ENCODE measurements at regions not wholly inside any gene's neighbourhood (a gene's known extent, or its start where the extent isn't known, plus 50 kb on each side); places are given as distances from the start of the nearest gene placed in this dataset.

DNA sequence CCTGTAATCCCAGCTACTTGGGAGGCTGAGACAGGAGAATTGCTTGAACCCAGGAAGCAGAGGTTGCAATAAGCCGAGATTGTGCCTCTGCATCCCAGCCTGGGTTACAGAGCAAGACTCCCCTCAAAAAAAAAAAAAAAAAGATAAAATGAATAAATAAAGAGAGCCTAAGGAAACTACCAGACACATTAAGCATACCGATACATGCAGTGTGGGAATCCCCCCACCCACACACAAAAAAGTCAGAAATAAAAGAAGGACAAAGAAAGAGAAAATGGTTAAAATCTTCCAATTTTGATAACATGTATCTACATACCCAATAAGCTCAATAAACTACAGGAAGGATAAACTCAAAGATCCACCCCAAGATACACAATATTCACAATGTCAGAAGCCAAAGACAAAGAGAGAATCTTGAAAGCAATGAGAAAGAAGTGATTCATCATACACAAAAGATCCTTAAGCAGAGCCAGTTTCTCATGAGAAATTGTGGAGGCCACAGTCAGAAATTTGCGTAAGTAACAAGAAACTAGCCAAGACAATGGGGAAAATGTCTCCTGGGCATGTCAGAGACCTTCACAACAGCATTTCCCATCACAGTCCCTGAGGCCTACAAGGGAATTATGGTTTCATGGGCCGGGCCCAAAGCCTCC, 1197.0 kb downstream of the AMY1C start:
- Histone ChIP-seq H3K4me3 (no peak overlapping the region), H3K9me3 (no peaks in the 10 kb centered on the region), H3K4me1 (no peaks in the 10 kb centered on the region), H3K27me3 (no peaks in the 10 kb centered on the region), H3K36me3 (ENCODE audit: low read depth, missing control alignments) (no peaks in the 10 kb centered on the region), H3K27ac (no peak overlapping the region)
- no peak for DNase-seq
- WGBS, 2 donors = 76 to 88% methylated on average over 4 of the region's 4 CpGs
- TF ChIP-seq, protein P1, sequence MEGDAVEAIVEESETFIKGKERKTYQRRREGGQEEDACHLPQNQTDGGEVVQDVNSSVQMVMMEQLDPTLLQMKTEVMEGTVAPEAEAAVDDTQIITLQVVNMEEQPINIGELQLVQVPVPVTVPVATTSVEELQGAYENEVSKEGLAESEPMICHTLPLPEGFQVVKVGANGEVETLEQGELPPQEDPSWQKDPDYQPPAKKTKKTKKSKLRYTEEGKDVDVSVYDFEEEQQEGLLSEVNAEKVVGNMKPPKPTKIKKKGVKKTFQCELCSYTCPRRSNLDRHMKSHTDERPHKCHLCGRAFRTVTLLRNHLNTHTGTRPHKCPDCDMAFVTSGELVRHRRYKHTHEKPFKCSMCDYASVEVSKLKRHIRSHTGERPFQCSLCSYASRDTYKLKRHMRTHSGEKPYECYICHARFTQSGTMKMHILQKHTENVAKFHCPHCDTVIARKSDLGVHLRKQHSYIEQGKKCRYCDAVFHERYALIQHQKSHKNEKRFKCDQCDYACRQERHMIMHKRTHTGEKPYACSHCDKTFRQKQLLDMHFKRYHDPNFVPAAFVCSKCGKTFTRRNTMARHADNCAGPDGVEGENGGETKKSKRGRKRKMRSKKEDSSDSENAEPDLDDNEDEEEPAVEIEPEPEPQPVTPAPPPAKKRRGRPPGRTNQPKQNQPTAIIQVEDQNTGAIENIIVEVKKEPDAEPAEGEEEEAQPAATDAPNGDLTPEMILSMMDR (IDR thresholded peaks at IDR 0.05) = no peak
- TF ChIP-seq POLR2A (IDR thresholded peaks at IDR 0.05) = no peak
- intact Hi-C loops (cut with DNase I; ENCODE audit: low total_unique reads) = no loop called here

DNA sequence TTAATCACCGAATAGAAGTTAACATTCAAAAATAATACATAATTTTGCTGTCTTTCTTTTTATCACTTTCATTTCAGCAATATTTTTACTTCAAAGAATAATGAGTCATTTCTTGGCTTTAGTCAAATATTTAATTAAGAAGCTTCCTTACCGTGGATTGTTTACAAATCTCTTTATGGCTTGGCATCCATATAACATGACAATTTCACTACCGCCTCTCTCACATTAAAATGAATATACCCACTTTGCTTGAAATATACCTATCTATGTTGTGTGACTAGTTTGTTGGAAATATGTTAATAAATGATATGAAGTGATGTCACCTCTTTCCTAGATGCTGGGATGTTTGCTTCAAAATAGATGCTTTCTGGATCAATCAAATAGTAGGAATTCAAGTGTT, 1203.9 kb downstream of the AMY1C start:
- H3K27me3 ChIP-seq = no peaks in the 10 kb centered on the region
- no peak for DNase-seq
- H3K9me3 ChIP-seq = no peaks in the 10 kb centered on the region
- TF ChIP-seq, protein P1 (IDR thresholded peaks at IDR 0.05) = no peak
- no peaks in the 10 kb centered on the region for H3K4me1 ChIP-seq
- no peak overlapping the region for H3K27ac ChIP-seq
- no peaks in the 10 kb centered on the region for H3K36me3 ChIP-seq (ENCODE audit: low read depth, missing control alignments)
- H3K4me3 ChIP-seq = no peak overlapping the region
- 62 to 74% methylated on average over 3 of the region's 3 CpGs for WGBS, 2 donors
- intact Hi-C loops (cut with DNase I; ENCODE audit: low total_unique reads) = no loop called here

DNA sequence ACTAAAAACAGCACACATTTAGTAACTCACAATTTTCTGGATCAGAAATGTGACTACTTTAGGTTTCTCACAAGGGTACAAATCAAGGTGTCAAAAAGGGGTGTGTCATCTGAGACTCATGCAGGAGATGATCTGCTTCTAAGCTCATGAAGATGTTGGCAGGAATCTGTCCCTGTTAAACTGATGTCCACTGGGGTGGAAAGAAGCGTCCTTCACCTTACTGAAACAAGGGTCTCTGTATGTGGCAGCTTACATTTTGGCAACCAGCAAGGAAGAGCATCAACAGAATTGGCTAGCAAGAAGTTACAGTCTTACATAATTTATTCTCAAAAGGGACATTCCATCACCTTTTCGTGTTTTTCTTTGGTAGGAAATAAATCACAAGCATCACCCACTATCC, 1223.8 kb downstream of the AMY1C start:
- H3K36me3 ChIP-seq (ENCODE audit: low read depth, missing control alignments) = no peaks in the 10 kb centered on the region
- intact Hi-C loops (cut with DNase I; ENCODE audit: low total_unique reads) = no loop called here
- 77 to 81% methylated on average over 2 of the region's 2 CpGs for WGBS, 2 donors
- H3K4me3 ChIP-seq = no peak overlapping the region
- no peak overlapping the region for H3K27ac ChIP-seq
- H3K4me1 ChIP-seq = no peaks in the 10 kb centered on the region
- DNase-seq = no peak
- no peaks in the 10 kb centered on the region for H3K9me3 ChIP-seq
- TF ChIP-seq, protein P1 (IDR thresholded peaks at IDR 0.05) = no peak
- TF ChIP-seq POLR2A (IDR thresholded peaks at IDR 0.05) = no peak
- no peaks in the 10 kb centered on the region for H3K27me3 ChIP-seq

DNA sequence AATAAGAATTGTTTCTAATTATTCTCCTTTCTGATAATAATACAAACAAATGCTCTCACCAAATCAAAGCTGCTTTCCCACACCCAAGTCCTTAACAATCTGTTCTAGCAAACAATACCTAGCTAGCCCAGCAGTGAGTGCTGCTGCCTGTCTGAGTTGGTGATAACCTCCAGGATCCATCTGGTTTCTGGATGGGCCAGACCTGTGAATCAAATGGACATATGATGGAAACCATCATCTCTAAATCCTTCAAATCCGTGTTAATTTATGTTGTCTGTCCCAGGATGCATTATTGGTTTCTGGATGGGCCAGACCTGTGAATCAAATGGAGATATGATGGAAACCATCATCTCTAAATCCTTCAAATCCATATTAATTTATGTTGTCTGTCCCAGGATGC, 1230.0 kb downstream of the AMY1C start:
- no peak overlapping the region for H3K27ac ChIP-seq
- no peak for DNase-seq
- H3K4me3 ChIP-seq = no peak overlapping the region
- no peak for TF ChIP-seq POLR2A (IDR thresholded peaks at IDR 0.05)
- TF ChIP-seq, protein P1 (IDR thresholded peaks at IDR 0.05) = no peak
- H3K36me3 ChIP-seq (ENCODE audit: low read depth, missing control alignments) = no peaks in the 10 kb centered on the region
- H3K4me1 ChIP-seq = no peaks in the 10 kb centered on the region
- no peaks in the 10 kb centered on the region for H3K27me3 ChIP-seq
- no peaks in the 10 kb centered on the region for H3K9me3 ChIP-seq
- intact Hi-C loops (cut with DNase I; ENCODE audit: low total_unique reads) = no loop called here
- 69 to 83% methylated on average over 1 of the region's 1 CpG for WGBS, 2 donors

DNA sequence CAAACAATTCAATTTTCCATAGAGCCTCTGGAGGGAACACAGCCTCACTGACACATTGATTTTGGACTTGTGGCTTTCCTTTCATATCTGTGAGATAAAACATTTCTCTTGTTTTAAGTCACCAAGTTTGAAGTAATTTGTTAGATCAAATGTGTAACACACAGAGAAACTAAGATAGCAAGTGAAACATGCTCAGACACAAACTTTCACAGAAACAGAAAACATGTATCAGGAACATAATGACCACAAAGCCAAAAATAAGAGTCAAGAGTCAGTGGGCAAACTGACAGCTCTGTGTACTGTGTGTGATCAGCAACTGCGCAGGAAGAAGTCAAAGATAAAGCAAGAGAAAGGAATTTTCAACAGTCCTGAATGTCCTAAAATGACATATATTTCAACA, 1237.5 kb downstream of the AMY1C start:
- H3K4me3 ChIP-seq = no peak overlapping the region
- H3K27me3 ChIP-seq = no peaks in the 10 kb centered on the region
- no peaks in the 10 kb centered on the region for H3K4me1 ChIP-seq
- DNase-seq = no peak
- WGBS, 2 donors = 34 to 44% methylated on average over 1 of the region's 1 CpG
- H3K36me3 ChIP-seq (ENCODE audit: low read depth, missing control alignments) = no peaks in the 10 kb centered on the region
- H3K27ac ChIP-seq = no peak overlapping the region
- TF ChIP-seq, protein P1 (IDR thresholded peaks at IDR 0.05) = no peak
- TF ChIP-seq POLR2A (IDR thresholded peaks at IDR 0.05) = no peak
- intact Hi-C loops (cut with DNase I; ENCODE audit: low total_unique reads) = no loop called here
- H3K9me3 ChIP-seq = no peaks in the 10 kb centered on the region

All from testis (tissue), 2 donors.